Endothelial cell of umbilical vein (primary cell): ENCODE measurements at regions not wholly inside any gene's neighbourhood (a gene's known extent, or its start where the extent isn't known, plus 50 kb on each side); places are given as distances from the start of the nearest gene placed in this dataset.

Source experiments
- BruUV-seq: library from RNA; stranded (reverse); fragments of 400-500 nt; replicated peaks from 2 replicates; lab custom pipeline; 2021; lab: Mats Ljungman, UMichigan
- CTCF ChIA-PET: fragments of 300-600, 350-600 bp; sonication (Branson Sonifier 250); formaldehyde crosslinking; loops from one replicate; lab custom pipeline; 2021; ENCODE audit warnings: antibody characterized with exemption, inconsistent platforms; lab: Charles Lee
- POLR2A ChIA-PET: fragments of 300-600, 350-600 bp; sonication (Branson Sonifier 250); formaldehyde crosslinking; loops from one replicate; lab custom pipeline; 2021; ENCODE audit warnings: antibody characterized with exemption, inconsistent platforms; lab: Charles Lee
- DNase-seq: peaks from one replicate; pipeline ENCODE4 v3.0.0-alpha.2; 2011; ENCODE audit warnings: low read depth, low spot score
- FAIRE-seq: peaks from 2 replicates; lab custom pipeline; 2011; peaks lifted over from hg19 to GRCh38; lab: Jason Lieb, UNC
- H2AFZ ChIP-seq: 2 replicates; pipeline ENCODE4 v1.6.0; 2012; ENCODE audit warnings: low read depth, low read length, control low read depth, inconsistent platforms
- H3K27ac ChIP-seq: 2 replicates; pipeline ENCODE4 v1.5.1; 2011; ENCODE audit warnings: low read depth, mild to moderate bottlenecking, control low read depth, low read length, moderate library complexity; ENCODE audit not compliant: insufficient read depth
- H3K27me3 ChIP-seq, 2 experiments: 2 replicates each; pipeline versions ENCODE4 v1.6.0 to v1.6.1; 2011; ENCODE audit warnings: low read length in 2 of 2, mixed read lengths in 1 of 2; ENCODE audit not compliant: control insufficient read depth in 2 of 2, insufficient read depth in 2 of 2
- H3K36me3 ChIP-seq, 2 experiments: 2 replicates in 1 of 2; 3 replicates in 1 of 2; pipeline ENCODE4 v1.5.1; 2011; ENCODE audit warnings: low read length in 2 of 2, mild to moderate bottlenecking in 1 of 2, moderate library complexity in 1 of 2; ENCODE audit not compliant: control insufficient read depth in 2 of 2, insufficient read depth in 2 of 2; ENCODE audit errors: extremely low read depth in 1 of 2
- H3K4me1 ChIP-seq: 3 replicates; pipeline ENCODE4 v1.5.1; 2011; ENCODE audit warnings: mild to moderate bottlenecking, low read length; ENCODE audit not compliant: control insufficient read depth, insufficient read depth; ENCODE audit errors: extremely low read depth
- H3K4me2 ChIP-seq: 2 replicates; pipeline ENCODE4 v1.6.1; 2011; ENCODE audit warnings: low read length, control low read depth, mixed read lengths; ENCODE audit not compliant: insufficient read depth
- H3K4me3 ChIP-seq, 3 experiments: fragments of 200-600 bp in 1 of 3; sonication (generic), shearing (Covaris generic) in 1 of 3; replicated peaks in 1 of 3; 2 replicates each; pipeline ENCODE4 v1.5.1; 2011 to 2016; ENCODE audit warnings: control low read depth in 3 of 3, low read length in 3 of 3, mild to moderate bottlenecking in 2 of 3, inconsistent platforms in 1 of 3, low read depth in 1 of 3, moderate library complexity in 1 of 3; ENCODE audit not compliant: insufficient read depth in 1 of 3
- H3K79me2 ChIP-seq: 2 replicates; pipeline ENCODE4 v1.6.0; 2012; ENCODE audit warnings: low read length, inconsistent platforms; ENCODE audit not compliant: control insufficient read depth, insufficient read depth
- H3K9ac ChIP-seq: replicated peaks from 2 replicates; pipeline ENCODE3; 2011; ENCODE audit warnings: low read length, control low read depth; ENCODE audit not compliant: insufficient read depth; ENCODE audit errors: extremely low read depth
- H3K9me1 ChIP-seq: replicated peaks from 3 replicates; pipeline ENCODE4 v1.6.0; 2011; ENCODE audit warnings: mild to moderate bottlenecking, low read length; ENCODE audit not compliant: control insufficient read depth, insufficient read depth; ENCODE audit errors: extremely low read depth
- H3K9me3 ChIP-seq: replicated peaks from 2 replicates; pipeline ENCODE4 v1.5.1; 2012; ENCODE audit warnings: low read length, inconsistent platforms; ENCODE audit not compliant: control insufficient read depth, insufficient read depth
- H4K20me1 ChIP-seq: replicated peaks from 2 replicates; pipeline ENCODE3; 2011; ENCODE audit warnings: mild to moderate bottlenecking, low read length; ENCODE audit not compliant: control insufficient read depth, insufficient read depth; ENCODE audit errors: extremely low read depth
- EZH2 ChIP-seq: IDR thresholded peaks from 2 replicates; pipeline ENCODE4 v1.6.1; 2012; ENCODE audit warnings: borderline replicate concordance, low read depth, mild to moderate bottlenecking, moderate library complexity, low read length, inconsistent platforms; ENCODE audit not compliant: severe bottlenecking
- FOS ChIP-seq: IDR thresholded peaks from 2 replicates; pipeline ENCODE4 v1.6.1; 2011; ENCODE audit warnings: mild to moderate bottlenecking, low read length, moderate library complexity, borderline replicate concordance; ENCODE audit not compliant: insufficient read depth
- GATA2 ChIP-seq: IDR thresholded peaks from 2 replicates; pipeline ENCODE4 v1.7.0; 2011; ENCODE audit warnings: low read depth, mild to moderate bottlenecking, moderate library complexity, mixed read lengths, low read length; ENCODE audit not compliant: insufficient read length, insufficient read depth
- JUN ChIP-seq: IDR thresholded peaks from 2 replicates; pipeline ENCODE4 v1.6.1; 2011; ENCODE audit warnings: borderline replicate concordance, low read depth; ENCODE audit not compliant: insufficient read length, insufficient read depth
- MYC ChIP-seq: IDR thresholded peaks from one replicate; pipeline ENCODE4 v1.6.1; 2011; ENCODE audit warnings: mild to moderate bottlenecking, low read depth, low read length
- POLR2A ChIP-seq: IDR thresholded peaks from 2 replicates; pipeline ENCODE4 v1.6.1; 2012; ENCODE audit warnings: low read depth, mild to moderate bottlenecking, control low read depth, low read length
- POLR2AphosphoS5 ChIP-seq: IDR thresholded peaks from 2 replicates; pipeline ENCODE4 v1.6.1; 2012; ENCODE audit warnings: low read depth, mild to moderate bottlenecking, control low read depth, low read length, moderate library complexity; ENCODE audit not compliant: insufficient read depth
- dilution Hi-C: fragments of 300-500 bp; cut with MboI; formaldehyde crosslinking; loops from one replicate; pipeline ENCODE4 v1.15.0; 2019; ENCODE audit warnings: low sequenced_read_pairs; ENCODE audit not compliant: extremely low pct_ligation_motif_present
- intact Hi-C: fragments of 100-400 bp; cut with micrococcal nuclease; formaldehyde crosslinking; loops from one replicate; pipeline ENCODE4 v1.10.0; 2022
- TF ChIP-seq, protein P1 (sequence below), 2 donors: IDR thresholded peaks; 1 replicate in 1 of 2; 2 replicates in 1 of 2; pipeline ENCODE4 v1.5.1; 2011; ENCODE audit warnings: low read length in 2 of 2, mild to moderate bottlenecking in 2 of 2, moderate library complexity in 2 of 2, control low read depth in 1 of 2, inconsistent platforms in 1 of 2, low read depth in 1 of 2; ENCODE audit not compliant: insufficient read depth in 1 of 2; ENCODE audit errors: extremely low read depth in 1 of 2
- TF ChIP-seq, protein P2 (sequence below): IDR thresholded peaks from 2 replicates; pipeline ENCODE4 v1.6.1; 2011; ENCODE audit not compliant: insufficient read depth, insufficient read length

DNA sequence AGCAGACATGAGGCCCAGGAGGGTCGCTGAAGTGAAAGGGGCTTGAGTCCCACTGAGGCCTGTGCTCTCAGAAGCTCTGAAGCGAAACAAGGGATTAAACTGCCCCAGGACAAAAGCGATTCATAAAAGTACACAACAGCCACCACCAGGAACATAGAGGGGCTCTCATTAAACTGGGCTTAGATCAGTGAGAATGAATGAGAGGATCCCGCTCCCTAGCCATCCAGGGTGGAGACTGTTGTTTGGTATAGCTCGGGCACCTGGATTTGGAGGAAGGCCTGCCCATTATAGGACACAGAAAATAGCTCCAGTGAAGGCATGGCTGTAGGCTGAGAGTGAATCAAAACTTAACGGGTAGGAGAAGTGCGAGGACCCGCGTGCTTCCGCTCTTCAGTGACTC lies 91.6 kb upstream of the TAB2 start:
- ChIA-PET CTCF (no interaction called here), POLR2A (no interaction called here)
- peaks cover 12 to 13% of the 10 kb centered on the region in 2 experiments for H3K27me3 ChIP-seq
- no peaks in the 10 kb centered on the region for H3K4me1 ChIP-seq
- BruUV-seq: no TSS peak
- H3K9me1 ChIP-seq: no peaks in the 10 kb centered on the region
- dilution Hi-C loops (no loop called here), intact Hi-C loops (no loop called here)
- no peak overlapping the region for H2AFZ ChIP-seq
- H3K79me2 ChIP-seq: no peaks in the 10 kb centered on the region
- H4K20me1 ChIP-seq: no peaks in the 10 kb centered on the region
- no peak overlapping the region for H3K27ac ChIP-seq
- no peak overlapping the region for H3K4me3 ChIP-seq
- H3K4me2 ChIP-seq: no peak overlapping the region
- TF ChIP-seq EZH2 (no peak), POLR2A (no peak)
- TF ChIP-seq, protein P1, sequence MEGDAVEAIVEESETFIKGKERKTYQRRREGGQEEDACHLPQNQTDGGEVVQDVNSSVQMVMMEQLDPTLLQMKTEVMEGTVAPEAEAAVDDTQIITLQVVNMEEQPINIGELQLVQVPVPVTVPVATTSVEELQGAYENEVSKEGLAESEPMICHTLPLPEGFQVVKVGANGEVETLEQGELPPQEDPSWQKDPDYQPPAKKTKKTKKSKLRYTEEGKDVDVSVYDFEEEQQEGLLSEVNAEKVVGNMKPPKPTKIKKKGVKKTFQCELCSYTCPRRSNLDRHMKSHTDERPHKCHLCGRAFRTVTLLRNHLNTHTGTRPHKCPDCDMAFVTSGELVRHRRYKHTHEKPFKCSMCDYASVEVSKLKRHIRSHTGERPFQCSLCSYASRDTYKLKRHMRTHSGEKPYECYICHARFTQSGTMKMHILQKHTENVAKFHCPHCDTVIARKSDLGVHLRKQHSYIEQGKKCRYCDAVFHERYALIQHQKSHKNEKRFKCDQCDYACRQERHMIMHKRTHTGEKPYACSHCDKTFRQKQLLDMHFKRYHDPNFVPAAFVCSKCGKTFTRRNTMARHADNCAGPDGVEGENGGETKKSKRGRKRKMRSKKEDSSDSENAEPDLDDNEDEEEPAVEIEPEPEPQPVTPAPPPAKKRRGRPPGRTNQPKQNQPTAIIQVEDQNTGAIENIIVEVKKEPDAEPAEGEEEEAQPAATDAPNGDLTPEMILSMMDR (IDR thresholded peaks at IDR 0.05; ENCODE audit: extremely low read depth in 1 of 2, insufficient read depth in 1 of 2, low read depth in 1 of 2, low read length in 2 of 2): no peak
- no peaks in the 10 kb centered on the region for H3K36me3 ChIP-seq
- no peak for DNase-seq
- no peaks in the 10 kb centered on the region for H3K9me3 ChIP-seq
- H3K9ac ChIP-seq: no peak overlapping the region
- FAIRE-seq: no peak

DNA sequence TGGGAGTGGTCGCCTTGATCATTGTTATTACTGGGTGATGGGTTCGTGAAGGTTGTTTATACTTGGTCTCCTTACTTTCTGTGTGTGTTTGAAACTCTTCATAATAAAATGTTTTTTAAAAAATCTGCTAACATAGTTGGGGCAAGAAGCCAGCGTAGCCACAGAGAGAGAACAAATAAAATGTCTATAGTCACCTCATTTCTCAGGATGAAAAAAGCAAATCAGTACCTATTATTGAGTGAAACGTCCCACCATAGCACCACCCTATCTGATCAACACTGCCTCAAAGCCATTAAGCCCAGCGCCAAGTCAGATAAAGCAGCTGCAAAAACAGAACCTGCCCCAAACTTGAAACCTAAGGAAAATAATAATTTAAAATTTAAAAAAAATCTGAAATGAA lies 89.7 kb upstream of the TAB2 start:
- intact Hi-C loops: no loop called here
- H3K36me3 ChIP-seq: no peaks in the 10 kb centered on the region
- FAIRE-seq: no peak

More for the DNA sequence above, 89.7 kb upstream of the TAB2 start:
- no peak for DNase-seq
- POLR2A ChIA-PET: no interaction called here
- H3K4me2 ChIP-seq: no peak overlapping the region
- H3K79me2 ChIP-seq: no peaks in the 10 kb centered on the region
- no peaks in the 10 kb centered on the region for H3K9me3 ChIP-seq
- no peak overlapping the region for H2AFZ ChIP-seq
- CTCF ChIA-PET: interaction anchor here (1.1 kb wide), 1 partner anchor 24 kb away, joined by 3 read pairs; no protein-coding TSS in a partner anchor
- H3K9ac ChIP-seq: no peak overlapping the region
- dilution Hi-C loops: no loop called here
- H3K27me3 ChIP-seq: peaks cover 11 to 13% of the 10 kb centered on the region in 2 experiments
- no peak for TF ChIP-seq FOS
- TF ChIP-seq POLR2A: no peak
- no peak for TF ChIP-seq JUN
- TF ChIP-seq, protein P1 (IDR thresholded peaks at IDR 0.05; ENCODE audit: extremely low read depth in 1 of 2, insufficient read depth in 1 of 2, low read depth in 1 of 2, low read length in 2 of 2): no peak
- TF ChIP-seq, protein P2, sequence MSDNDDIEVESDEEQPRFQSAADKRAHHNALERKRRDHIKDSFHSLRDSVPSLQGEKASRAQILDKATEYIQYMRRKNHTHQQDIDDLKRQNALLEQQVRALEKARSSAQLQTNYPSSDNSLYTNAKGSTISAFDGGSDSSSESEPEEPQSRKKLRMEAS: no peak
- TF ChIP-seq POLR2AphosphoS5: no peak
- TF ChIP-seq GATA2: no peak
- no peak for TF ChIP-seq MYC
- H4K20me1 ChIP-seq: no peaks in the 10 kb centered on the region
- no TSS peak for BruUV-seq
- peaks cover 2% of the 10 kb centered on the region for H3K4me1 ChIP-seq
- H3K27ac ChIP-seq: no peak overlapping the region
- H3K4me3 ChIP-seq: no peak overlapping the region
- H3K9me1 ChIP-seq: no peaks in the 10 kb centered on the region
